ENCODE measurements at regions not wholly inside any gene's neighbourhood (a gene's known extent, or its start where the extent isn't known, plus 50 kb on each side); places are given as distances from the start of the nearest gene placed in this dataset.

DNA sequence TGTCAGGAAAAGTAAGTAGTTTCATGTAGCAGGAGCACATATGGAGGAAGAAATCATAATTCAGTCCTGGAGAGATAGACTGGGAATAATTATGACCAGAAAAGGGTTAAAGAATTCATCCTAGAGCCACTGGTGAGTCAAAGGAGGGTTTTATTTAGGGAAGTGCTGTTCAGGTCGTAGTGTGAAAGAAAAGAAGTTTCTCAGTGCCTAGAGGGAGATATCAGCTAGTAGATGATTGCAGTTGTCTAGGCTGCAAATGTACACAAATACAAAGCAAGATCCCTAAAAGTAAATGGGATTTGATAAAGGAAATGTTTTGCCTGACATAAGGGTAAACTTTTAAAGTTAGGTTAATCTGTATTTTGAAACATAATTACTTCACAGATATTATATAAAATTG is 403.2 kb downstream of the ACTRT1 start:
- ChIA-PET CTCF (no interaction called here), POLR2A (no interaction called here)
- Histone ChIP-seq H3K36me3 (ENCODE audit: control insufficient read depth in 2 of 2, insufficient read depth in 1 of 2, low read length in 2 of 2) (no peaks in the 10 kb centered on the region), H3K4me3 (ENCODE audit: low read depth, low read length) (no peak overlapping the region), H3K4me1 (ENCODE audit: control insufficient read depth, insufficient read depth, low read length) (no peaks in the 10 kb centered on the region), H3K9me3 (ENCODE audit: control insufficient read depth, insufficient read depth, low read depth, low read length) (no peaks in the 10 kb centered on the region), H3K27ac (ENCODE audit: extremely low read depth, low read depth, low read length) (no peak overlapping the region)
- TF ChIP-seq PRDM1 (tag by site-specific recombination; IDR thresholded peaks at IDR 0.05) (no peak), REST (tag by site-specific recombination; IDR thresholded peaks at IDR 0.05) (no peak), ZBTB1 (tag by site-specific recombination; IDR thresholded peaks at IDR 0.05) (no peak), ZNF214 (tag by site-specific recombination; IDR thresholded peaks at IDR 0.05; ENCODE audit: borderline replicate concordance) (no peak), ZNF670 (tag by site-specific recombination; IDR thresholded peaks at IDR 0.05; ENCODE audit: low read depth) (no peak)

- CTCF ChIA-PET, result no interaction called here
- no peaks in the 10 kb centered on the region; the same call in 1 of the 2 replicates for H3K9me3 ChIP-seq (ENCODE audit: control insufficient read depth, insufficient read depth, low read depth, low read length)
- no peaks in the 10 kb centered on the region for H3K4me1 ChIP-seq (ENCODE audit: control insufficient read depth, insufficient read depth, low read length)
- H3K36me3 ChIP-seq (ENCODE audit: control insufficient read depth in 2 of 2, insufficient read depth in 1 of 2, low read length in 2 of 2), result no peaks in the 10 kb centered on the region
- H3K27ac ChIP-seq (ENCODE audit: extremely low read depth, low read depth, low read length), result no peak overlapping the region
- H3K4me3 ChIP-seq (ENCODE audit: low read depth, low read length), result no peak overlapping the region
- POLR2A ChIA-PET, result no interaction called here
- TF ChIP-seq, protein P1, sequence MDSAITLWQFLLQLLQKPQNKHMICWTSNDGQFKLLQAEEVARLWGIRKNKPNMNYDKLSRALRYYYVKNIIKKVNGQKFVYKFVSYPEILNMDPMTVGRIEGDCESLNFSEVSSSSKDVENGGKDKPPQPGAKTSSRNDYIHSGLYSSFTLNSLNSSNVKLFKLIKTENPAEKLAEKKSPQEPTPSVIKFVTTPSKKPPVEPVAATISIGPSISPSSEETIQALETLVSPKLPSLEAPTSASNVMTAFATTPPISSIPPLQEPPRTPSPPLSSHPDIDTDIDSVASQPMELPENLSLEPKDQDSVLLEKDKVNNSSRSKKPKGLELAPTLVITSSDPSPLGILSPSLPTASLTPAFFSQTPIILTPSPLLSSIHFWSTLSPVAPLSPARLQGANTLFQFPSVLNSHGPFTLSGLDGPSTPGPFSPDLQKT (IDR thresholded peaks at IDR 0.05; ENCODE audit: borderline replicate concordance, low read depth, low read length), result no peak
- TF ChIP-seq ZNF248 (tag by site-specific recombination; IDR thresholded peaks at IDR 0.05) (no peak), ZNF785 (tag by site-specific recombination; IDR thresholded peaks at IDR 0.05) (no peak), ZSCAN16 (tag by site-specific recombination; IDR thresholded peaks at IDR 0.05) (no peak), ZNF362 (tag by site-specific recombination; IDR thresholded peaks at IDR 0.05) (no peak), KLF9 (tag by site-specific recombination; IDR thresholded peaks at IDR 0.05; ENCODE audit: low read depth) (no peak), ZNF112 (tag by site-specific recombination; IDR thresholded peaks at IDR 0.05) (no peak), ZBTB8A (tag by site-specific recombination; IDR thresholded peaks at IDR 0.05) (no peak)
- TF ChIP-seq, protein P2, sequence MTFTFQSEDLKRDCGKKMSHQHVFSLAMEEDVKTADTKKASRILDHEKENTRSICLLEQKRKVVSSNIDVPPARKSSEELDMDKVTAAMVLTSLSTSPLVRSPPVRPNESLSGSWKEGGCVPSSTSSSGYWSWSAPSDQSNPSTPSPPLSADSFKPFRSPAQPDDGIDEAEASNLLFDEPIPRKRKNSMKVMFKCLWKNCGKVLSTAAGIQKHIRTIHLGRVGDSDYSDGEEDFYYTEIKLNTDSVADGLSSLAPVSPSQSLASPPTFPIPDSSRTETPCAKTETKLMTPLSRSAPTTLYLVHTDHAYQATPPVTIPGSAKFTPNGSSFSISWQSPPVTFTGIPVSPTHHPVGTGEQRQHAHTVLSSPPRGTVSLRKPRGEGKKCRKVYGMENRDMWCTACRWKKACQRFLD (tag by site-specific recombination; IDR thresholded peaks at IDR 0.05), result no peak
- TF ChIP-seq, protein P3, sequence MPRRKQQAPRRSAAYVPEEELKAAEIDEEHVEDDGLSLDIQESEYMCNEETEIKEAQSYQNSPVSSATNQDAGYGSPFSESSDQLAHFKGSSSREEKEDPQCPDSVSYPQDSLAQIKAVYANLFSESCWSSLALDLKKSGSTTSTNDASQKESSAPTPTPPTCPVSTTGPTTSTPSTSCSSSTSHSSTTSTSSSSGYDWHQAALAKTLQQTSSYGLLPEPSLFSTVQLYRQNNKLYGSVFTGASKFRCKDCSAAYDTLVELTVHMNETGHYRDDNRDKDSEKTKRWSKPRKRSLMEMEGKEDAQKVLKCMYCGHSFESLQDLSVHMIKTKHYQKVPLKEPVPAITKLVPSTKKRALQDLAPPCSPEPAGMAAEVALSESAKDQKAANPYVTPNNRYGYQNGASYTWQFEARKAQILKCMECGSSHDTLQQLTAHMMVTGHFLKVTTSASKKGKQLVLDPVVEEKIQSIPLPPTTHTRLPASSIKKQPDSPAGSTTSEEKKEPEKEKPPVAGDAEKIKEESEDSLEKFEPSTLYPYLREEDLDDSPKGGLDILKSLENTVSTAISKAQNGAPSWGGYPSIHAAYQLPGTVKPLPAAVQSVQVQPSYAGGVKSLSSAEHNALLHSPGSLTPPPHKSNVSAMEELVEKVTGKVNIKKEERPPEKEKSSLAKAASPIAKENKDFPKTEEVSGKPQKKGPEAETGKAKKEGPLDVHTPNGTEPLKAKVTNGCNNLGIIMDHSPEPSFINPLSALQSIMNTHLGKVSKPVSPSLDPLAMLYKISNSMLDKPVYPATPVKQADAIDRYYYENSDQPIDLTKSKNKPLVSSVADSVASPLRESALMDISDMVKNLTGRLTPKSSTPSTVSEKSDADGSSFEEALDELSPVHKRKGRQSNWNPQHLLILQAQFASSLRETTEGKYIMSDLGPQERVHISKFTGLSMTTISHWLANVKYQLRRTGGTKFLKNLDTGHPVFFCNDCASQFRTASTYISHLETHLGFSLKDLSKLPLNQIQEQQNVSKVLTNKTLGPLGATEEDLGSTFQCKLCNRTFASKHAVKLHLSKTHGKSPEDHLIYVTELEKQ (tag by site-specific recombination; IDR thresholded peaks at IDR 0.05; ENCODE audit: borderline replicate concordance), result no peak
These were observed 430.4 kb downstream of the ACTRT1 start for GRCh38 chrX:127621780-127622179.
